ENCODE measurements at regions not wholly inside any gene's neighbourhood (a gene's known extent, or its start where the extent isn't known, plus 50 kb on each side); places are given as distances from the start of the nearest gene placed in this dataset.

- no peak overlapping the region for H3K4me3 ChIP-seq (ENCODE audit: insufficient read depth, low read length, poor library complexity, severe bottlenecking)
- H4K20me1 ChIP-seq (ENCODE audit: low read depth, low read length), result no peaks in the 10 kb centered on the region
- H3F3A ChIP-seq (ENCODE audit: insufficient read depth), result no peaks in the 10 kb centered on the region
- H3K27me3 ChIP-seq (ENCODE audit: low read length), result no peaks in the 10 kb centered on the region
- no peaks in the 10 kb centered on the region for H3K36me3 ChIP-seq (ENCODE audit: low read length)
- H3K27ac ChIP-seq (ENCODE audit: low read depth, low read length), result no peak overlapping the region
- H2AFZ ChIP-seq (ENCODE audit: low read depth, low read length, severe bottlenecking), result peak overlapping the region; percentile 65
- TF ChIP-seq EZH2phosphoT487 (conservative IDR thresholded peaks at IDR 0.05; ENCODE audit: low read length), result no peak
- TF ChIP-seq CTCF (IDR thresholded peaks at IDR 0.05; ENCODE audit: insufficient read depth, low read length, poor library complexity, severe bottlenecking), result no peak
- H3K9ac ChIP-seq (ENCODE audit: low read length), result no peak overlapping the region
- no peak overlapping the region for H3K4me2 ChIP-seq (ENCODE audit: low read depth, low read length, poor library complexity, severe bottlenecking)
- no peaks in the 10 kb centered on the region for H3K9me2 ChIP-seq (replicated peaks; ENCODE audit: insufficient read depth, low read length)
- H3K9me3 ChIP-seq (ENCODE audit: insufficient read depth, low read length), result no peaks in the 10 kb centered on the region; the same call in 1 of the 2 replicates
- no peaks in the 10 kb centered on the region for H3K79me2 ChIP-seq (ENCODE audit: insufficient read depth, low read length)
Observed at GRCh38 chr3:82229397-82229796, 468.0 kb upstream of the GBE1 start.

DNA sequence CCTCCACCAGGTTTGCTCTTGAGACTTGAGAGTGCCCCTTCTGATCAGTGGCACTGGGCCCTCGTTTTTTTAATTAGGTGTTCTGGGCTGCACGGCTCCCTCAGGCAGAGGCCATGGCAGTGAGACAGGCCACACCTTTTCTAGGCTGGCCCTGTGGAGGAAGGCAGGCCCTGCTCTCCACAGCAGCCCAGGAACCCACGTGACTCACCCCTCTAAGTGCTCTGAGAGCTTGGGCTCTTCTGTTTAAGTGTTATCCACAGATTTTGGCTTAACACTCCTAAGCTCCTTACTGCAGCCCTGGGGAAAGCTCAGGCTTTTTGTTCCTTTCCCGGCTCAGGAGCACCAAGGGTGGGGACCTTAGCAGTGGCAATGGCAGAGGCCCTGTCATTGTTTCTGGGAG lies 463.2 kb upstream of the GBE1 start:
- H4K20me1 ChIP-seq (ENCODE audit: low read depth, low read length), result no peaks in the 10 kb centered on the region

GRCh38 chr3:82222401-82222800 lies 461.0 kb upstream of the GBE1 start:
- no peak overlapping the region for H2AFZ ChIP-seq (ENCODE audit: low read depth, low read length, severe bottlenecking)

More for the DNA sequence above, 463.2 kb upstream of the GBE1 start:
- H3K9ac ChIP-seq (ENCODE audit: low read length), result no peak overlapping the region
- no peaks in the 10 kb centered on the region for H3K36me3 ChIP-seq (ENCODE audit: low read length)
- no peak for TF ChIP-seq EZH2phosphoT487 (conservative IDR thresholded peaks at IDR 0.05; ENCODE audit: low read length)
- TF ChIP-seq CTCF (IDR thresholded peaks at IDR 0.05; ENCODE audit: insufficient read depth, low read length, poor library complexity, severe bottlenecking), result no peak
- no peak overlapping the region for H3K27ac ChIP-seq (ENCODE audit: low read depth, low read length)
- H3K9me2 ChIP-seq (replicated peaks; ENCODE audit: insufficient read depth, low read length), result no peaks in the 10 kb centered on the region
- H3F3A ChIP-seq (ENCODE audit: insufficient read depth), result no peaks in the 10 kb centered on the region
- no peak overlapping the region for H3K4me3 ChIP-seq (ENCODE audit: insufficient read depth, low read length, poor library complexity, severe bottlenecking)
- H3K79me2 ChIP-seq (ENCODE audit: insufficient read depth, low read length), result no peaks in the 10 kb centered on the region
- H3K9me3 ChIP-seq (ENCODE audit: insufficient read depth, low read length), result no peaks in the 10 kb centered on the region; the same call in 1 of the 2 replicates
- H3K4me2 ChIP-seq (ENCODE audit: low read depth, low read length, poor library complexity, severe bottlenecking), result no peak overlapping the region
- H2AFZ ChIP-seq (ENCODE audit: low read depth, low read length, severe bottlenecking), result no peak overlapping the region
- no peaks in the 10 kb centered on the region for H3K27me3 ChIP-seq (ENCODE audit: low read length)

More at GRCh38 chr3:82222401-82222800, 461.0 kb upstream of the GBE1 start:
- Histone ChIP-seq H3K9ac (ENCODE audit: low read length) (no peak overlapping the region), H3K79me2 (ENCODE audit: insufficient read depth, low read length) (no peaks in the 10 kb centered on the region), H3K4me2 (ENCODE audit: low read depth, low read length, poor library complexity, severe bottlenecking) (no peak overlapping the region), H3K27ac (ENCODE audit: low read depth, low read length) (no peak overlapping the region), H3K9me3 (ENCODE audit: insufficient read depth, low read length) (no peaks in the 10 kb centered on the region; the same call in 1 of the 2 replicates), H3K9me2 (replicated peaks; ENCODE audit: insufficient read depth, low read length) (no peaks in the 10 kb centered on the region), H3K36me3 (ENCODE audit: low read length) (no peaks in the 10 kb centered on the region), H3K27me3 (ENCODE audit: low read length) (no peaks in the 10 kb centered on the region), H3K4me3 (ENCODE audit: insufficient read depth, low read length, poor library complexity, severe bottlenecking) (no peak overlapping the region), H3F3A (ENCODE audit: insufficient read depth) (no peaks in the 10 kb centered on the region), H4K20me1 (ENCODE audit: low read depth, low read length) (no peaks in the 10 kb centered on the region)
- TF ChIP-seq EZH2phosphoT487 (conservative IDR thresholded peaks at IDR 0.05; ENCODE audit: low read length), result no peak
- TF ChIP-seq CTCF (IDR thresholded peaks at IDR 0.05; ENCODE audit: insufficient read depth, low read length, poor library complexity, severe bottlenecking), result no peak

Data from SU-DHL-6 (cell line).